ENCODE measurements at regions not wholly inside any gene's neighbourhood (a gene's known extent, or its start where the extent isn't known, plus 50 kb on each side); places are given as distances from the start of the nearest gene placed in this dataset.

GRCh38 chr13:22726726-22727125 is 454.1 kb upstream of the SGCG start:
- Mint-ChIP-seq H3K9me3 (ENCODE audit: unreplicated experiment) (no peaks in the 10 kb centered on the region), H3K4me1 (ENCODE audit: low read depth, unreplicated experiment) (peaks cover 7% of the 10 kb centered on the region), H3K36me3 (ENCODE audit: unreplicated experiment) (no peaks in the 10 kb centered on the region), H3K4me3 (ENCODE audit: unreplicated experiment) (no peak overlapping the region), H3K27me3 (ENCODE audit: unreplicated experiment) (no peaks in the 10 kb centered on the region), H3K27ac (ENCODE audit: unreplicated experiment) (peak overlapping the region; percentile 7)
- TF ChIP-seq, protein P1, sequence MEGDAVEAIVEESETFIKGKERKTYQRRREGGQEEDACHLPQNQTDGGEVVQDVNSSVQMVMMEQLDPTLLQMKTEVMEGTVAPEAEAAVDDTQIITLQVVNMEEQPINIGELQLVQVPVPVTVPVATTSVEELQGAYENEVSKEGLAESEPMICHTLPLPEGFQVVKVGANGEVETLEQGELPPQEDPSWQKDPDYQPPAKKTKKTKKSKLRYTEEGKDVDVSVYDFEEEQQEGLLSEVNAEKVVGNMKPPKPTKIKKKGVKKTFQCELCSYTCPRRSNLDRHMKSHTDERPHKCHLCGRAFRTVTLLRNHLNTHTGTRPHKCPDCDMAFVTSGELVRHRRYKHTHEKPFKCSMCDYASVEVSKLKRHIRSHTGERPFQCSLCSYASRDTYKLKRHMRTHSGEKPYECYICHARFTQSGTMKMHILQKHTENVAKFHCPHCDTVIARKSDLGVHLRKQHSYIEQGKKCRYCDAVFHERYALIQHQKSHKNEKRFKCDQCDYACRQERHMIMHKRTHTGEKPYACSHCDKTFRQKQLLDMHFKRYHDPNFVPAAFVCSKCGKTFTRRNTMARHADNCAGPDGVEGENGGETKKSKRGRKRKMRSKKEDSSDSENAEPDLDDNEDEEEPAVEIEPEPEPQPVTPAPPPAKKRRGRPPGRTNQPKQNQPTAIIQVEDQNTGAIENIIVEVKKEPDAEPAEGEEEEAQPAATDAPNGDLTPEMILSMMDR (IDR thresholded peaks at IDR 0.05; ENCODE audit: partially characterized antibody, unreplicated experiment) = no peak
- DNase-seq = no peak

DNA sequence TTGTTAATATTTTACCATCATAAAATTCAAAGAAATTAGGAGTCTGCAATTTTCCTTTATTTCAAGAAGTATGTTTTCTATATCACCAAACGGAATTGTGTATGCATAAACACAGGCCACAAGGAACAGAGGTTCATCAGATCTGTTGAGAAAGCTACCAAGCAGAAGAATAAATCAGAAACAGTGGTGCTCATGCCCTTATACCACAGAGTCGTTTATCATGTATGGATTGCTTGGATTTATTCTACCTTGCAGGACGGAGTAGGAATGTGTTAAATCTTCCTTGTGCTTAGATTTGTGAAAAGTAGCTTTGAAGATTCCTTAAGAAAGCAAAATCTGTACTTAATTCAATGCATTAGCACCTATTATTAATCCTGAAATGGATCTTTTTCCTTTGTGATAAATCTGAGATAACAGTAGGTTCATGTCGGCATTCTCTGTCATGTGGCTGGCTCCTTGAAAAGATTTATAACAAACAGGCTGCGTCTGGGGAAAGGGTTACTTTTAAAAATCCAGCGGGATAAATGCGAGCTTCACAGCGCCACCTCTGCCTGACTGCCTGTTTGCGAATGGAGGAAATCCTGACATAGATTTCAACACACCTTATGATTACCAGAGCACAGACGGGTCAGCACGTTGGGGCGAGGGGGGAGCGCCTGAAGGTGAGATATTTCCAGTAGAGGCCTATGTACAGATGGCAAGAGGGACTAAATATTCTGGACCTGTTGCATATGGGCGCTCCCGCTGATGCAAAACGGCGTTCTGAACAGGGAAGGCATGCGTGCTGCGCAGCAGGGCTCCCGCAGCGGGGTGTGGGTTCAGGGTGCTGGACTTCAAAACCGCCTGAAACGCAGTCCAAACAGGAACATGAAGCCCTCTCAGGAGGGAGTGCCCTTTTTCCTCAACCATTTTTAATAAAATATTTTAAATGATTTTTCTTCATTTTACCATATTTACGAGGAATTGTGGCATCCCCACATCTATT is 445.5 kb upstream of the SGCG start:
- H3K9me3 Mint-ChIP-seq (ENCODE audit: unreplicated experiment) = no peaks in the 10 kb centered on the region
- DNase-seq = no peak
- no peaks in the 10 kb centered on the region for H3K27me3 Mint-ChIP-seq (ENCODE audit: unreplicated experiment)
- no peak overlapping the region for H3K27ac Mint-ChIP-seq (ENCODE audit: unreplicated experiment)
- no peaks in the 10 kb centered on the region for H3K36me3 Mint-ChIP-seq (ENCODE audit: unreplicated experiment)
- TF ChIP-seq, protein P1 (IDR thresholded peaks at IDR 0.05; ENCODE audit: partially characterized antibody, unreplicated experiment) = no peak
- H3K4me3 Mint-ChIP-seq (ENCODE audit: unreplicated experiment) = no peak overlapping the region
- no peaks in the 10 kb centered on the region for H3K4me1 Mint-ChIP-seq (ENCODE audit: low read depth, unreplicated experiment)

GRCh38 chr13:22736084-22736767 is 444.6 kb upstream of the SGCG start:
- TF ChIP-seq, protein P1 (IDR thresholded peaks at IDR 0.05; ENCODE audit: partially characterized antibody, unreplicated experiment) = no peak
- DNase-seq = no peak
- H3K36me3 Mint-ChIP-seq (ENCODE audit: unreplicated experiment) = no peaks in the 10 kb centered on the region
- H3K4me1 Mint-ChIP-seq (ENCODE audit: low read depth, unreplicated experiment) = no peaks in the 10 kb centered on the region
- H3K27ac Mint-ChIP-seq (ENCODE audit: unreplicated experiment) = no peak overlapping the region
- H3K9me3 Mint-ChIP-seq (ENCODE audit: unreplicated experiment) = no peaks in the 10 kb centered on the region
- H3K4me3 Mint-ChIP-seq (ENCODE audit: unreplicated experiment) = no peak overlapping the region
- no peaks in the 10 kb centered on the region for H3K27me3 Mint-ChIP-seq (ENCODE audit: unreplicated experiment)

GRCh38 chr13:22736768-22737092 is 444.0 kb upstream of the SGCG start:
- no peaks in the 10 kb centered on the region for H3K4me1 Mint-ChIP-seq (ENCODE audit: low read depth, unreplicated experiment)
- H3K4me3 Mint-ChIP-seq (ENCODE audit: unreplicated experiment) = no peak overlapping the region
- TF ChIP-seq, protein P1 (IDR thresholded peaks at IDR 0.05; ENCODE audit: partially characterized antibody, unreplicated experiment) = no peak

DNA sequence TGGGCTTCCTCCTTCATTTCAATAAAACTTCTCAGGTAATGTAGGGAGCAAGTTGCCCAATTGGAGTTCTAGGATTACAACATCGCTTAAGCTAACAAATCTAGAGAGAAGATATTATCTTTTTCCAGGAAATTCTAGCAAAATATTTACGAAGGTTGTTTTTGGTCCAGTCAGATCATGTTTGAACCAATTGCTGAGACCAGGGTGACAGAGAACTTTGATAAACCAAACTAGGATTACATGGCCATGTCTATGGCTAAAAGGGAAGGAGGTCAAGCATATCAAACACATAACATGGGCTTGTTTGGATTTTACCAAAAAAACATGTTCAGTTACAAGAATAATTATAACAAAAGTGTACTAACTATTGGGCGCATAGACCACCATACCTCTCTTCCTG is 442.4 kb upstream of the SGCG start:
- Mint-ChIP-seq H3K9me3 (ENCODE audit: unreplicated experiment) (no peaks in the 10 kb centered on the region), H3K36me3 (ENCODE audit: unreplicated experiment) (no peaks in the 10 kb centered on the region), H3K27me3 (ENCODE audit: unreplicated experiment) (no peaks in the 10 kb centered on the region), H3K4me1 (ENCODE audit: low read depth, unreplicated experiment) (no peaks in the 10 kb centered on the region), H3K4me3 (ENCODE audit: unreplicated experiment) (no peak overlapping the region), H3K27ac (ENCODE audit: unreplicated experiment) (no peak overlapping the region)
- no peak for DNase-seq
- TF ChIP-seq, protein P1 (IDR thresholded peaks at IDR 0.05; ENCODE audit: partially characterized antibody, unreplicated experiment) = no peak

More at GRCh38 chr13:22736768-22737092, 444.0 kb upstream of the SGCG start:
- Mint-ChIP-seq H3K36me3 (ENCODE audit: unreplicated experiment) (no peaks in the 10 kb centered on the region), H3K27ac (ENCODE audit: unreplicated experiment) (no peak overlapping the region), H3K9me3 (ENCODE audit: unreplicated experiment) (no peaks in the 10 kb centered on the region), H3K27me3 (ENCODE audit: unreplicated experiment) (no peaks in the 10 kb centered on the region)
- no peak for DNase-seq

Measured in glutamatergic neuron (in vitro differentiated cells).